ENCODE measurements at regions not wholly inside any gene's neighbourhood (a gene's known extent, or its start where the extent isn't known, plus 50 kb on each side); places are given as distances from the start of the nearest gene placed in this dataset.

DNA sequence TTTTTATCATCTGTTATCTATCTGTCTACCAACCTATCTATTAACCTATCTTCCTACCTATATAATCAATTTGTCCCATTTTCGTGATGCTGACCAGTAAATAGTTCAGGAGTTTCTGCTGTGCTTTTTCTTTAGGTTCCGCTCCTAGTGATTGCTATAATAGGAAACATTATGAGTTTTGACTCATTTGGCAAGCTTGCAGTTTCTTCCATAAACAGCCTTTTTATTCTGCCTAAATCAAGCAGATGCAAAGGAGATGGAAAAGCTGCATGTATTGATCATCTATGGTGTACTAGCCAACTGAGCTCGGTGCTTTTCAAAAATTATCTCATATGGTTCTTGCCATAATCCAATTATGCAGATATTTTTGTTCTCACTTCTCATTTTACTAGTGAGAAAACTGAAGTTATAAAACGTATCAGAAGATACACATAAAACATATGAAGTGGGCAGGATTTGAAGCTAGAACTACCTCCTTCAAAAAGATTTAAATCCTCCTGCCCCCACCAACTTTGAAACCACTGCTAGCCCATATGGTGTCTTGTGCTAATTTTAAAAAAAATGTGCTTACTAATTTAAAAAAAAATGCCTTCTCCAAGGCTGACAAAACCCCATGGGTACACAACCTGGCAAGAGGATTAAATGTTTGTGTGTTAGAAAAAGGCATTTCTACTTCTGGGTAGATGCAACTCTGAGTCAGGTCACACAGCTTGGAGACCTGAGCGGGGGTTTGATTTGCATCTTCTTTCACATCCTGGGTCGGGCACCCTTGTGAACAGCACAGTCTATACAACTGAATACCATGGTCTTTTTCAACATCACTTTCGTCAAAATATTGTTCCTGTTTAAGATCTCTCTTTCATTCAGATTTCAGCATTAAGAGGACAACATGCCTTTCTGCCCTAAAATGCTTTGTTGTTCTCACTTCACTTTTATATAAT, 267.0 kb downstream of the CHL1 start:
- TF ChIP-seq, protein P1, sequence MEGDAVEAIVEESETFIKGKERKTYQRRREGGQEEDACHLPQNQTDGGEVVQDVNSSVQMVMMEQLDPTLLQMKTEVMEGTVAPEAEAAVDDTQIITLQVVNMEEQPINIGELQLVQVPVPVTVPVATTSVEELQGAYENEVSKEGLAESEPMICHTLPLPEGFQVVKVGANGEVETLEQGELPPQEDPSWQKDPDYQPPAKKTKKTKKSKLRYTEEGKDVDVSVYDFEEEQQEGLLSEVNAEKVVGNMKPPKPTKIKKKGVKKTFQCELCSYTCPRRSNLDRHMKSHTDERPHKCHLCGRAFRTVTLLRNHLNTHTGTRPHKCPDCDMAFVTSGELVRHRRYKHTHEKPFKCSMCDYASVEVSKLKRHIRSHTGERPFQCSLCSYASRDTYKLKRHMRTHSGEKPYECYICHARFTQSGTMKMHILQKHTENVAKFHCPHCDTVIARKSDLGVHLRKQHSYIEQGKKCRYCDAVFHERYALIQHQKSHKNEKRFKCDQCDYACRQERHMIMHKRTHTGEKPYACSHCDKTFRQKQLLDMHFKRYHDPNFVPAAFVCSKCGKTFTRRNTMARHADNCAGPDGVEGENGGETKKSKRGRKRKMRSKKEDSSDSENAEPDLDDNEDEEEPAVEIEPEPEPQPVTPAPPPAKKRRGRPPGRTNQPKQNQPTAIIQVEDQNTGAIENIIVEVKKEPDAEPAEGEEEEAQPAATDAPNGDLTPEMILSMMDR (IDR thresholded peaks at IDR 0.05; ENCODE audit: insufficient read depth, low read length, poor library complexity, severe bottlenecking) = no peak
- TF ChIP-seq EZH2phosphoT487 (conservative IDR thresholded peaks at IDR 0.05; ENCODE audit: low read length) = no peak
